ENCODE measurements at regions not wholly inside any gene's neighbourhood (a gene's known extent, or its start where the extent isn't known, plus 50 kb on each side); places are given as distances from the start of the nearest gene placed in this dataset.

DNA sequence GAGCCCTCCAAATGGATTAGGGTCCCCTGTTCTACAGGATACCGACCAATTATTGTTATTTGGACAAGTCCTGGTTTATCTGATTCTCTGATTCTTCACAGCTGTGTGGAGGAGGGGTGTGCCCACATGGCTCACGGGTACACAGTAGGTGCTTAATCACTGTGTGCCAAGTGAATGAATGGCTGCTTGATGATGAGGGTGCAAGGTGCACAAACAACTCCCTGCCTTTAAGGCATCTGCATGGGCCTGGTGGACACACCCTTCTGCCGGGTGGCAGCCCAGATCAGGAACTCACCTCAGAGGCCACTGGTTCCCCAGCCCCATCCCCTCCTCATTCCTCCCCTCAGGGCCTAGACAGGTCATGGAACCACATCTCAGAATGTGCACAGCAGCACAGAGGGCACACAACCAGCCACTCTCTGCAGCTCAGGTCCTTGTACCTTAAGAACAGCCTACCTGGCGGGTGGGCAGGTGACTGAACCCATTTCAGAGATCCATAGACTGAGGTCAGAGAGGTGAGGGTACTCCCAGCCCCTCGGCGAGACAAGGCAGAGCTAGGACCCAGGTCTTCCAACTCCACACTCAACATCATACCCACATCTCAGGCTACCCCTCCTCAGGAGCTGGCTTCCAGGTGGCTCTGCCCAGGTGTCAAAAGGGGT lies 50.3 kb downstream of the SHANK2 start:
- TF ChIP-seq, protein P1, sequence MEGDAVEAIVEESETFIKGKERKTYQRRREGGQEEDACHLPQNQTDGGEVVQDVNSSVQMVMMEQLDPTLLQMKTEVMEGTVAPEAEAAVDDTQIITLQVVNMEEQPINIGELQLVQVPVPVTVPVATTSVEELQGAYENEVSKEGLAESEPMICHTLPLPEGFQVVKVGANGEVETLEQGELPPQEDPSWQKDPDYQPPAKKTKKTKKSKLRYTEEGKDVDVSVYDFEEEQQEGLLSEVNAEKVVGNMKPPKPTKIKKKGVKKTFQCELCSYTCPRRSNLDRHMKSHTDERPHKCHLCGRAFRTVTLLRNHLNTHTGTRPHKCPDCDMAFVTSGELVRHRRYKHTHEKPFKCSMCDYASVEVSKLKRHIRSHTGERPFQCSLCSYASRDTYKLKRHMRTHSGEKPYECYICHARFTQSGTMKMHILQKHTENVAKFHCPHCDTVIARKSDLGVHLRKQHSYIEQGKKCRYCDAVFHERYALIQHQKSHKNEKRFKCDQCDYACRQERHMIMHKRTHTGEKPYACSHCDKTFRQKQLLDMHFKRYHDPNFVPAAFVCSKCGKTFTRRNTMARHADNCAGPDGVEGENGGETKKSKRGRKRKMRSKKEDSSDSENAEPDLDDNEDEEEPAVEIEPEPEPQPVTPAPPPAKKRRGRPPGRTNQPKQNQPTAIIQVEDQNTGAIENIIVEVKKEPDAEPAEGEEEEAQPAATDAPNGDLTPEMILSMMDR (conservative IDR thresholded peaks at IDR 0.05; ENCODE audit: low read depth, low read length): no peak
- TF ChIP-seq EZH2 (IDR thresholded peaks at IDR 0.05; ENCODE audit: low read length, unreplicated experiment): no peak
